C4-2B (cell line): ENCODE measurements at regions not wholly inside any gene's neighbourhood (a gene's known extent, or its start where the extent isn't known, plus 50 kb on each side); places are given as distances from the start of the nearest gene placed in this dataset.

Source experiments
- CTCF ChIP-seq: fragments of 450-650 bp; conservative IDR thresholded peaks from 2 replicates; pipeline ENCODE4 v1.5.1; 2017; ENCODE audit warnings: mild to moderate bottlenecking
- ZFX ChIP-seq: fragments of 450-650 bp; IDR thresholded peaks from 2 replicates; pipeline ENCODE4 v1.6.1; 2017

GRCh38 chr4:136571315-136571714 lies 961.0 kb downstream of the PCDH18 start:
- TF ChIP-seq CTCF (no peak), ZFX (no peak)
